H9 (cell line): ENCODE measurements at regions not wholly inside any gene's neighbourhood (a gene's known extent, or its start where the extent isn't known, plus 50 kb on each side); places are given as distances from the start of the nearest gene placed in this dataset.

Experiments used
- DNase-seq: peaks from one replicate; pipeline ENCODE4 v3.0.0-alpha.2; 2017
- H2AFZ ChIP-seq: one replicate; pipeline ENCODE4 v1.6.1; 2013; ENCODE audit warnings: mild to moderate bottlenecking, low read length, control low read depth, moderate library complexity
- H2AK5ac ChIP-seq: 2 replicates; pipeline ENCODE4 v1.6.1; 2013; ENCODE audit warnings: low read length, control low read depth, mixed read lengths; ENCODE audit not compliant: insufficient read length
- H2BK120ac ChIP-seq: one replicate; pipeline ENCODE4 v1.6.1; 2013; ENCODE audit warnings: low read depth, mild to moderate bottlenecking, low read length, control low read depth, inconsistent platforms; ENCODE audit not compliant: poor library complexity, severe bottlenecking
- H2BK12ac ChIP-seq: 2 replicates; pipeline ENCODE4 v1.6.1; 2013; ENCODE audit warnings: low read length, control low read depth, mixed read lengths, low read depth; ENCODE audit not compliant: insufficient read length
- H2BK15ac ChIP-seq: 2 replicates; pipeline ENCODE4 v1.6.1; 2013; ENCODE audit warnings: low read depth, low read length, control low read depth
- H2BK20ac ChIP-seq: one replicate; pipeline ENCODE4 v1.6.1; 2013; ENCODE audit warnings: low read depth, mild to moderate bottlenecking, low read length, control low read depth, inconsistent platforms; ENCODE audit not compliant: poor library complexity, severe bottlenecking
- H2BK5ac ChIP-seq: 2 replicates; pipeline ENCODE4 v1.6.1; 2013; ENCODE audit warnings: low read length, control low read depth, mixed read lengths; ENCODE audit not compliant: insufficient read length
- H3K14ac ChIP-seq: 2 replicates; pipeline ENCODE4 v1.6.1; 2013; ENCODE audit warnings: low read length, control low read depth; ENCODE audit not compliant: insufficient read depth
- H3K18ac ChIP-seq: 2 replicates; pipeline ENCODE4 v1.6.1; 2013; ENCODE audit warnings: low read depth, mild to moderate bottlenecking, mixed read lengths, low read length, control low read depth; ENCODE audit not compliant: insufficient read length
- H3K23ac ChIP-seq: 2 replicates; pipeline ENCODE4 v1.6.1; 2013; ENCODE audit warnings: low read length, control low read depth, mixed read lengths, low read depth; ENCODE audit not compliant: insufficient read length
- H3K23me2 ChIP-seq: 2 replicates; pipeline ENCODE4 v1.6.1; 2013; ENCODE audit warnings: low read depth, mild to moderate bottlenecking, mixed read lengths, low read length, control low read depth; ENCODE audit not compliant: insufficient read length, poor library complexity, severe bottlenecking
- H3K27ac ChIP-seq: 2 replicates; pipeline ENCODE4 v1.5.1; 2013; ENCODE audit warnings: low read length, control low read depth, mixed read lengths, low read depth; ENCODE audit not compliant: insufficient read length
- H3K27me3 ChIP-seq: 2 replicates; pipeline ENCODE4 v1.6.1; 2013; ENCODE audit warnings: low read length, control low read depth, inconsistent platforms; ENCODE audit not compliant: insufficient read depth
- H3K4ac ChIP-seq: 2 replicates; pipeline ENCODE4 v1.6.1; 2013; ENCODE audit warnings: low read depth, mild to moderate bottlenecking, control low read depth, inconsistent platforms, low read length, moderate library complexity
- H3K4me1 ChIP-seq: 2 replicates; pipeline ENCODE4 v1.6.1; 2013; ENCODE audit warnings: low read length, control low read depth, inconsistent platforms; ENCODE audit not compliant: insufficient read depth
- H3K4me2 ChIP-seq: 2 replicates; pipeline ENCODE4 v1.6.1; 2013; ENCODE audit warnings: low read length, control low read depth, mixed read lengths; ENCODE audit not compliant: insufficient read length, insufficient read depth
- H3K56ac ChIP-seq: 2 replicates; pipeline ENCODE4 v1.6.1; 2013; ENCODE audit warnings: low read depth, mild to moderate bottlenecking, mixed read lengths, low read length, control low read depth; ENCODE audit not compliant: insufficient read length
- H3K79me1 ChIP-seq: 2 replicates; pipeline ENCODE4 v1.6.1; 2013; ENCODE audit warnings: low read depth, mild to moderate bottlenecking, moderate library complexity, low read length, control low read depth, inconsistent platforms; ENCODE audit not compliant: insufficient read depth, poor library complexity, severe bottlenecking
- H3K79me2 ChIP-seq: 2 replicates; pipeline ENCODE4 v1.6.1; 2013; ENCODE audit warnings: low read length, control low read depth, inconsistent platforms; ENCODE audit not compliant: insufficient read depth
- H3K9ac ChIP-seq: 2 replicates; pipeline ENCODE4 v1.6.1; 2013; ENCODE audit warnings: low read length, control low read depth, mixed read lengths; ENCODE audit not compliant: insufficient read length; ENCODE audit errors: extremely low read depth
- H3K9me3 ChIP-seq: one replicate; pipeline ENCODE4 v1.6.1; 2013; ENCODE audit warnings: low read depth, low read length, inconsistent platforms; ENCODE audit not compliant: control insufficient read depth
- H3T11ph ChIP-seq: one replicate; pipeline ENCODE4 v1.6.1; 2013; ENCODE audit warnings: mild to moderate bottlenecking, low read length, control low read depth, inconsistent platforms
- H4K20me1 ChIP-seq: one replicate; pipeline ENCODE4 v1.6.1; 2013; ENCODE audit not compliant: control insufficient read depth, insufficient read length, insufficient read depth
- H4K5ac ChIP-seq: 2 replicates; pipeline ENCODE4 v1.6.1; 2013; ENCODE audit warnings: low read depth, mild to moderate bottlenecking, mixed read lengths, low read length, control low read depth; ENCODE audit not compliant: insufficient read length
- H4K8ac ChIP-seq: replicated peaks from 2 replicates; pipeline ENCODE4 v1.6.1; 2013; ENCODE audit warnings: low read length, control low read depth, mixed read lengths, low read depth; ENCODE audit not compliant: insufficient read length
- H4K91ac ChIP-seq: 2 replicates; pipeline ENCODE4 v1.6.1; 2013; ENCODE audit warnings: low read depth, mild to moderate bottlenecking, moderate library complexity, mixed read lengths, low read length, control low read depth; ENCODE audit not compliant: insufficient read length
- H3K27ac Mint-ChIP-seq, 3 experiments: 2 replicates in 2 of 3; 3 replicates in 1 of 3; pipeline ENCODE4 v1.8.0; 2020 to 2021; ENCODE audit warnings: mixed read lengths in 3 of 3, mild to moderate bottlenecking in 1 of 3, moderate library complexity in 1 of 3
- H3K27me3 Mint-ChIP-seq: 2 replicates; pipeline ENCODE4 v1.8.0; 2021; ENCODE audit warnings: low read depth, mild to moderate bottlenecking, moderate library complexity, mixed read lengths
- H3K36me3 Mint-ChIP-seq, 3 experiments: 2 replicates in 2 of 3; 3 replicates in 1 of 3; pipeline ENCODE4 v1.8.0; 2020 to 2021; ENCODE audit warnings: low read depth in 3 of 3, mixed read lengths in 3 of 3; ENCODE audit not compliant: insufficient read depth in 1 of 3
- H3K4me1 Mint-ChIP-seq, 2 experiments: 2 replicates each; pipeline ENCODE4 v1.8.0; 2020; ENCODE audit warnings: mixed read lengths in 2 of 2
- H3K4me3 Mint-ChIP-seq, 2 experiments: 2 replicates in 1 of 2; 3 replicates in 1 of 2; pipeline ENCODE4 v1.8.0; 2020 to 2021; ENCODE audit warnings: mild to moderate bottlenecking in 2 of 2, mixed read lengths in 2 of 2, moderate library complexity in 1 of 2
- H3K9me3 Mint-ChIP-seq, 2 experiments: 2 replicates in 1 of 2; 3 replicates in 1 of 2; pipeline ENCODE4 v1.8.0; 2020; ENCODE audit warnings: mild to moderate bottlenecking in 2 of 2, mixed read lengths in 2 of 2, moderate library complexity in 1 of 2
- CTCF ChIP-seq: fragments of 200-600 bp; sonication (generic); conservative IDR thresholded peaks from 3 replicates; pipeline ENCODE4 v1.8.0; 2021; ENCODE audit warnings: antibody characterized with exemption, mild to moderate bottlenecking
- WGBS: extraction: QIAGEN DNeasy Blood & Tissue Kit; methylation state at CpG from one replicate; pipeline ENCODE4 v1.1.7; 2013; ENCODE audit warnings: missing lambda C conversion rate, low lambda C conversion rate, mixed read lengths; ENCODE audit not compliant: insufficient read length; ENCODE audit errors: extremely low coverage; 5-methylcytosine and 5-hydroxymethylcytosine counted together

- Mint-ChIP-seq H3K27ac (no peak overlapping the region), H3K36me3 (no peaks in the 10 kb centered on the region), H3K4me3 (no peak overlapping the region), H3K27me3 (peaks cover 21% of the 10 kb centered on the region), H3K9me3 (no peaks in the 10 kb centered on the region), H3K4me1 (peaks cover 28 to 35% of the 10 kb centered on the region in 2 experiments)
- Histone ChIP-seq H4K91ac (no peak overlapping the region), H4K5ac (no peak overlapping the region), H3K9me3 (no peaks in the 10 kb centered on the region), H4K20me1 (no peaks in the 10 kb centered on the region), H3K23me2 (no peaks in the 10 kb centered on the region), H3K4me2 (no peak overlapping the region), H3K18ac (no peak overlapping the region), H3K27ac (no peak overlapping the region), H2BK15ac (no peak overlapping the region), H3K4ac (no peak overlapping the region), H2BK12ac (no peak overlapping the region), H3K4me1 (peaks cover 2% of the 10 kb centered on the region; the same call in 1 of the 2 replicates), H3K27me3 (no peaks in the 10 kb centered on the region), H3K79me2 (no peaks in the 10 kb centered on the region), H2BK120ac (no peak overlapping the region), H3K79me1 (no peaks in the 10 kb centered on the region), H2AFZ (no peak overlapping the region), H3K14ac (no peak overlapping the region), H3K9ac (no peak overlapping the region), H3K23ac (no peak overlapping the region), H2BK5ac (no peak overlapping the region), H3K56ac (no peak overlapping the region), H2BK20ac (no peak overlapping the region), H3T11ph (no peak overlapping the region), H2AK5ac (no peak overlapping the region), H4K8ac (no peak overlapping the region)
- WGBS = no CpG with 5 or more reads among the region's 9 CpGs
- no peak for TF ChIP-seq CTCF
- peak; percentile 6 for DNase-seq
Measured at GRCh38 chr19:29370276-29370675, 155.5 kb upstream of the VSTM2B start.
